Pulmonary artery endothelial cell (primary cell): ENCODE measurements at regions not wholly inside any gene's neighbourhood (a gene's known extent, or its start where the extent isn't known, plus 50 kb on each side); places are given as distances from the start of the nearest gene placed in this dataset.
A peak's percentile ranks its signal among the peaks of the same experiment; 100 is the strongest.

Experiments
- DNase-seq: peaks from one replicate; pipeline ENCODE4 v3.0.0-alpha.2; 2011; ENCODE audit warnings: low read depth, low spot score

- DNase-seq: no peak
Measured at GRCh38 chr2:64704161-64704560, 50.4 kb upstream of the SERTAD2 start.

GRCh38 chr2:64704996-64705395 is 51.3 kb upstream of the SERTAD2 start:
- no peak for DNase-seq

GRCh38 chr2:64707276-64707675 is 53.6 kb upstream of the SERTAD2 start:
- DNase-seq: no peak

- no peak for DNase-seq
Measured at GRCh38 chr2:64708829-64709228, 55.1 kb upstream of the SERTAD2 start.

- DNase-seq: peak; percentile 81
Measured at GRCh38 chr2:64711252-64711800, 57.6 kb upstream of the SERTAD2 start.

GRCh38 chr2:64713686-64714085 is 60.0 kb upstream of the SERTAD2 start:
- DNase-seq: no peak

GRCh38 chr2:64716569-64716968 is 62.9 kb upstream of the SERTAD2 start:
- no peak for DNase-seq

- no peak for DNase-seq
Measured at GRCh38 chr2:64718250-64718885, 64.7 kb upstream of the SERTAD2 start.

GRCh38 chr2:64720535-64721319 is 67.0 kb upstream of the SERTAD2 start:
- DNase-seq: no peak

- no peak for DNase-seq
Measured at GRCh38 chr2:64721320-64721623, 67.6 kb upstream of the SERTAD2 start.

GRCh38 chr2:64722291-64723044 is 68.8 kb upstream of the SERTAD2 start:
- DNase-seq: no peak

- no peak for DNase-seq
Measured at GRCh38 chr2:64727013-64727767, 73.5 kb upstream of the SERTAD2 start.

GRCh38 chr2:64727843-64728463 is 74.2 kb upstream of the SERTAD2 start:
- DNase-seq: no peak

- peak; percentile 73 for DNase-seq
Measured at GRCh38 chr2:64730551-64731262, 77.0 kb upstream of the SERTAD2 start.

- no peak for DNase-seq
Measured at GRCh38 chr2:64731263-64731643, 77.5 kb upstream of the SERTAD2 start.

GRCh38 chr2:64731746-64732145 is 78.0 kb upstream of the SERTAD2 start:
- no peak for DNase-seq

- no peak for DNase-seq
Measured at GRCh38 chr2:64732146-64732545, 78.4 kb upstream of the SERTAD2 start.

GRCh38 chr2:64735504-64735903 is 81.8 kb upstream of the SERTAD2 start:
- no peak for DNase-seq

- DNase-seq: no peak
Measured at GRCh38 chr2:64737547-64737946, 83.8 kb upstream of the SERTAD2 start.

GRCh38 chr2:64738026-64738425 is 84.3 kb upstream of the SERTAD2 start:
- DNase-seq: no peak
